ENCODE measurements at regions not wholly inside any gene's neighbourhood (a gene's known extent, or its start where the extent isn't known, plus 50 kb on each side); places are given as distances from the start of the nearest gene placed in this dataset.

DNA sequence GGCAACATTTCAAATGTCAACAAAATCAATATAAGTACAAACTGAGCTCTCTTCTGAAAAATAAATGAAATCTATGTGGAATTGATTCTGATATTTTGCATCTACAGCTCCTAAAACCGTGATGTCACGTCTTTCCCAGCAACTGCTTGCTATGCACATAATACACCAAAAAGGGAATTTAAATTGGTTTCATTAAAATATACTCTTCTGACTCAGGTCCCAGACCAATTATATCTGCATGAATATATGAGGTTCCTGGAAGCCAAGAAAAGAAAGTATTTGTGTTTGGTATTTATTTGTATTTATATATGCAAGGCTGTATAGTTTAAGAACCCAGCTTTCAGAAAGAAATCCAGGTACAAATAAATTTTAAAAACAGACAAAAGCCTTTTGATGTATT lies 1282.5 kb downstream of the SUCLG1 start:
- no peak for TF ChIP-seq EZH2 (IDR thresholded peaks at IDR 0.05; ENCODE audit: borderline replicate concordance, low read length)
- TF ChIP-seq, protein P1, sequence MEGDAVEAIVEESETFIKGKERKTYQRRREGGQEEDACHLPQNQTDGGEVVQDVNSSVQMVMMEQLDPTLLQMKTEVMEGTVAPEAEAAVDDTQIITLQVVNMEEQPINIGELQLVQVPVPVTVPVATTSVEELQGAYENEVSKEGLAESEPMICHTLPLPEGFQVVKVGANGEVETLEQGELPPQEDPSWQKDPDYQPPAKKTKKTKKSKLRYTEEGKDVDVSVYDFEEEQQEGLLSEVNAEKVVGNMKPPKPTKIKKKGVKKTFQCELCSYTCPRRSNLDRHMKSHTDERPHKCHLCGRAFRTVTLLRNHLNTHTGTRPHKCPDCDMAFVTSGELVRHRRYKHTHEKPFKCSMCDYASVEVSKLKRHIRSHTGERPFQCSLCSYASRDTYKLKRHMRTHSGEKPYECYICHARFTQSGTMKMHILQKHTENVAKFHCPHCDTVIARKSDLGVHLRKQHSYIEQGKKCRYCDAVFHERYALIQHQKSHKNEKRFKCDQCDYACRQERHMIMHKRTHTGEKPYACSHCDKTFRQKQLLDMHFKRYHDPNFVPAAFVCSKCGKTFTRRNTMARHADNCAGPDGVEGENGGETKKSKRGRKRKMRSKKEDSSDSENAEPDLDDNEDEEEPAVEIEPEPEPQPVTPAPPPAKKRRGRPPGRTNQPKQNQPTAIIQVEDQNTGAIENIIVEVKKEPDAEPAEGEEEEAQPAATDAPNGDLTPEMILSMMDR (IDR thresholded peaks at IDR 0.05; ENCODE audit: low read length): no peak
- Histone ChIP-seq H3K9me2 (ENCODE audit: low read depth, low read length) (no peaks in the 10 kb centered on the region), H3K9me3 (ENCODE audit: low read length) (no peaks in the 10 kb centered on the region), H3K4me3 (ENCODE audit: low read depth, low read length, poor library complexity, severe bottlenecking) (no peak overlapping the region), H3K9ac (ENCODE audit: low read length) (no peak overlapping the region), H3K4me2 (ENCODE audit: low read length) (no peak overlapping the region), H3F3A (ENCODE audit: insufficient read depth, low read length) (no peaks in the 10 kb centered on the region), H2AFZ (ENCODE audit: low read length) (no peak overlapping the region), H3K27ac (ENCODE audit: low read depth, low read length, poor library complexity, severe bottlenecking) (no peak overlapping the region), H3K4me1 (ENCODE audit: insufficient read depth, low read length, severe bottlenecking) (no peaks in the 10 kb centered on the region), H3K79me2 (ENCODE audit: insufficient read depth, low read length) (no peaks in the 10 kb centered on the region), H3K36me3 (ENCODE audit: insufficient read depth, low read length) (no peaks in the 10 kb centered on the region), H3K27me3 (ENCODE audit: insufficient read depth, low read length) (no peaks in the 10 kb centered on the region), H4K20me1 (ENCODE audit: insufficient read depth, low read length) (no peaks in the 10 kb centered on the region)

DNA sequence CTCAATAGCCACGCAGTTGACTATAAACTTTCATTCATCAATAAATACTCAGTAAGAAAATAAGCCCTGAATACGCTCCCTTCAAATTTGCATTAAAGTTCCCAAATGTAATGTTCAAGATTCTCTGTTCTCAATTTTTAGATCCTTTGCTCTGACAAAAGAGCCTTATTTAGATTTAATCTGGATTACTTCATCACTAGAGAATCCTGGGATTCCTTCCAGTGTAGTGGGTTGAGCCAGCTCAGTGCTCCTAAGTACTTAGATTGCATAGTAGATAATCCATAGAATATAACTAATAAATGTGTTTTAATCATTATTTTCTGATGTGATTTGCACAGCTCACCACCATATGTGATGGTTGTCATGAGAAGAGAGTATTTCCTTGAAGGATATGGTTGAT lies 1286.2 kb downstream of the SUCLG1 start:
- Histone ChIP-seq H3K9me3 (ENCODE audit: low read length) (no peaks in the 10 kb centered on the region), H3K9me2 (ENCODE audit: low read depth, low read length) (no peaks in the 10 kb centered on the region), H3F3A (ENCODE audit: insufficient read depth, low read length) (no peaks in the 10 kb centered on the region), H2AFZ (ENCODE audit: low read length) (no peak overlapping the region), H3K27ac (ENCODE audit: low read depth, low read length, poor library complexity, severe bottlenecking) (no peak overlapping the region), H3K4me3 (ENCODE audit: low read depth, low read length, poor library complexity, severe bottlenecking) (no peak overlapping the region), H3K9ac (ENCODE audit: low read length) (no peak overlapping the region), H3K36me3 (ENCODE audit: insufficient read depth, low read length) (no peaks in the 10 kb centered on the region), H4K20me1 (ENCODE audit: insufficient read depth, low read length) (no peaks in the 10 kb centered on the region), H3K79me2 (ENCODE audit: insufficient read depth, low read length) (no peaks in the 10 kb centered on the region), H3K27me3 (ENCODE audit: insufficient read depth, low read length) (no peaks in the 10 kb centered on the region), H3K4me1 (ENCODE audit: insufficient read depth, low read length, severe bottlenecking) (no peaks in the 10 kb centered on the region), H3K4me2 (ENCODE audit: low read length) (no peak overlapping the region)
- no peak for TF ChIP-seq EZH2 (IDR thresholded peaks at IDR 0.05; ENCODE audit: borderline replicate concordance, low read length)

DNA sequence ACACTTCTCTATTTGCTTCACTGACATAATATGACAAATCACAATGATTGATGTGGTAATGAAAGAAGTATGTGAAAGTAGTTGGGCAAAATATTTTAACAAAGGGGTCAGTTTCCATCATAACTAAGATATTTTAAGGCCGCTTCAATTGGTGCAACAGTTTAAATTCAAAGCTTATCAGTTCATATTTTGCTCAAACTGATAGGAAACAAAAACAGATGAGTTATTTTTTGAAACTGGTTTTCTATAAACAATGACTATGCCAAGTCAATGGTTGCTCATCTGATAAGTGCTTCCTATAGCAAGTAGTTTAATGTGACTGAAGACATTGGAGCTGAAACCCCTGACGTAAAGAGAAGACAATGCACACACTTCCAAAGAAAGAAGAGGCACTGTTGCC lies 1290.7 kb downstream of the SUCLG1 start:
- H3K9me3 ChIP-seq (ENCODE audit: low read length): no peaks in the 10 kb centered on the region
- no peaks in the 10 kb centered on the region for H3K79me2 ChIP-seq (ENCODE audit: insufficient read depth, low read length)
- no peaks in the 10 kb centered on the region for H3K27me3 ChIP-seq (ENCODE audit: insufficient read depth, low read length)
- H3K4me2 ChIP-seq (ENCODE audit: low read length): no peak overlapping the region
- peaks cover under 1% of the 10 kb centered on the region for H3K4me1 ChIP-seq (ENCODE audit: insufficient read depth, low read length, severe bottlenecking)
- H3K36me3 ChIP-seq (ENCODE audit: insufficient read depth, low read length): no peaks in the 10 kb centered on the region
- no peak for TF ChIP-seq EZH2 (IDR thresholded peaks at IDR 0.05; ENCODE audit: borderline replicate concordance, low read length)
- TF ChIP-seq, protein P1 (IDR thresholded peaks at IDR 0.05; ENCODE audit: low read length): no peak
- H3F3A ChIP-seq (ENCODE audit: insufficient read depth, low read length): no peaks in the 10 kb centered on the region
- no peak overlapping the region for H2AFZ ChIP-seq (ENCODE audit: low read length)
- H4K20me1 ChIP-seq (ENCODE audit: insufficient read depth, low read length): no peaks in the 10 kb centered on the region
- no peak overlapping the region for H3K4me3 ChIP-seq (ENCODE audit: low read depth, low read length, poor library complexity, severe bottlenecking)
- no peaks in the 10 kb centered on the region for H3K9me2 ChIP-seq (ENCODE audit: low read depth, low read length)
- no peak overlapping the region for H3K9ac ChIP-seq (ENCODE audit: low read length)
- no peak overlapping the region for H3K27ac ChIP-seq (ENCODE audit: low read depth, low read length, poor library complexity, severe bottlenecking)

DNA sequence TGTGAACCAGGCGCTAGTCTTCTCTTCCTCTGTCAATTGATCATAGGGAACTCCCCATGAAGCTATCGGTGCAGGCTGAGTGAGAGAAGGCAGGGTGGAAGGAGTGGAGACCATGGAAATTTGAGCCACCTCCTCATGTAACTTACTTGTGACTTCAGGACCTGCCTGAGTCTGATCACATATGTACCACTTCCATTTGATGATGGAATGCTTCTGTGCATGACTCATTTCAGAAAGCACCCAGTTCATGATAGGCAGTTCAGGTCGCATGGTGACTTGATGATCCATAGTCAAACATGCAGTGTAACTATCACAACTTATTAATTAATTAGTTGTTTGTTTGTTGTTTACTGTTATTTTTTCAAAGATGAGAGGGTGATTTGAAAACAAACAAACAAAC lies 1296.7 kb downstream of the SUCLG1 start:
- Histone ChIP-seq H3K9me3 (ENCODE audit: low read length) (no peaks in the 10 kb centered on the region), H3F3A (ENCODE audit: insufficient read depth, low read length) (no peaks in the 10 kb centered on the region), H3K9ac (ENCODE audit: low read length) (no peak overlapping the region)

More for the DNA sequence above, 1296.7 kb downstream of the SUCLG1 start:
- H3K79me2 ChIP-seq (ENCODE audit: insufficient read depth, low read length): no peaks in the 10 kb centered on the region
- H3K4me3 ChIP-seq (ENCODE audit: low read depth, low read length, poor library complexity, severe bottlenecking): no peak overlapping the region
- H3K9me2 ChIP-seq (ENCODE audit: low read depth, low read length): no peaks in the 10 kb centered on the region
- H3K27ac ChIP-seq (ENCODE audit: low read depth, low read length, poor library complexity, severe bottlenecking): no peak overlapping the region
- H2AFZ ChIP-seq (ENCODE audit: low read length): no peak overlapping the region
- peaks cover 7% of the 10 kb centered on the region for H3K4me1 ChIP-seq (ENCODE audit: insufficient read depth, low read length, severe bottlenecking)
- H4K20me1 ChIP-seq (ENCODE audit: insufficient read depth, low read length): no peaks in the 10 kb centered on the region
- H3K27me3 ChIP-seq (ENCODE audit: insufficient read depth, low read length): no peaks in the 10 kb centered on the region
- H3K36me3 ChIP-seq (ENCODE audit: insufficient read depth, low read length): no peaks in the 10 kb centered on the region
- no peak overlapping the region for H3K4me2 ChIP-seq (ENCODE audit: low read length)
- TF ChIP-seq EZH2 (IDR thresholded peaks at IDR 0.05; ENCODE audit: borderline replicate concordance, low read length): no peak
- TF ChIP-seq, protein P1 (IDR thresholded peaks at IDR 0.05; ENCODE audit: low read length): no peak
